CD4-positive, alpha-beta T cell treated with Interleukin-2 at 100 ng/mL for 4 hours (primary cell): ENCODE measurements at regions not wholly inside any gene's neighbourhood (a gene's known extent, or its start where the extent isn't known, plus 50 kb on each side); places are given as distances from the start of the nearest gene placed in this dataset.

Experiments used
- DNase-seq: peaks from one replicate; pipeline ENCODE4 v3.0.0-alpha.2; 2020; ENCODE audit warnings: low spot score

- DNase-seq = no peak
Measured at GRCh38 chr5:158553195-158553961, 546.3 kb downstream of the EBF1 start.

- DNase-seq = no peak
Measured at GRCh38 chr5:158552241-158552640, 547.5 kb downstream of the EBF1 start.

- DNase-seq = no peak
Measured at GRCh38 chr5:158549311-158549710, 550.4 kb downstream of the EBF1 start.

- DNase-seq = no peak
Measured at GRCh38 chr5:158546748-158547147, 553.0 kb downstream of the EBF1 start.

GRCh38 chr5:158545949-158546530 lies 553.7 kb downstream of the EBF1 start:
- no peak for DNase-seq

- DNase-seq = no peak
Measured at GRCh38 chr5:158544388-158545339, 555.1 kb downstream of the EBF1 start.

- no peak for DNase-seq
Measured at GRCh38 chr5:158543539-158544387, 556.0 kb downstream of the EBF1 start.

- no peak for DNase-seq
Measured at GRCh38 chr5:158541536-158542297, 558.0 kb downstream of the EBF1 start.

GRCh38 chr5:158538506-158539074 lies 561.1 kb downstream of the EBF1 start:
- DNase-seq = no peak

- no peak for DNase-seq
Measured at GRCh38 chr5:158537366-158537765, 562.4 kb downstream of the EBF1 start.

- DNase-seq = no peak
Measured at GRCh38 chr5:158534203-158534602, 565.5 kb downstream of the EBF1 start.

- no peak for DNase-seq
Measured at GRCh38 chr5:158532739-158533138, 567.0 kb downstream of the EBF1 start.

GRCh38 chr5:158531860-158532259 lies 567.9 kb downstream of the EBF1 start:
- DNase-seq = no peak

GRCh38 chr5:158530115-158530514 lies 569.6 kb downstream of the EBF1 start:
- no peak for DNase-seq

- no peak for DNase-seq
Measured at GRCh38 chr5:158529454-158529853, 570.3 kb downstream of the EBF1 start.

- DNase-seq = no peak
Measured at GRCh38 chr5:158525663-158526062, 574.1 kb downstream of the EBF1 start.

- no peak for DNase-seq
Measured at GRCh38 chr5:158524070-158524469, 575.6 kb downstream of the EBF1 start.

- no peak for DNase-seq
Measured at GRCh38 chr5:158522776-158523175, 576.9 kb downstream of the EBF1 start.

GRCh38 chr5:158521995-158522394 lies 577.7 kb downstream of the EBF1 start:
- no peak for DNase-seq

- no peak for DNase-seq
Measured at GRCh38 chr5:158519433-158520021, 580.2 kb downstream of the EBF1 start.
